ENCODE measurements at regions not wholly inside any gene's neighbourhood (a gene's known extent, or its start where the extent isn't known, plus 50 kb on each side); places are given as distances from the start of the nearest gene placed in this dataset.
A peak's percentile ranks its signal among the peaks of the same experiment; 100 is the strongest.

GRCh38 chrX:109840585-109840984, 107.5 kb upstream of the ACSL4 start:
- DNase-seq (ENCODE audit: extremely low spot score), result no peak
- POLR2A ChIA-PET, result no interaction called here
- TF ChIP-seq CTCF (IDR thresholded peaks at IDR 0.05; ENCODE audit: control extremely low read depth, extremely low read depth, low read depth, missing control alignments), result no peak
- CTCF ChIA-PET, result no interaction called here

- ChIA-PET POLR2A (no interaction called here), CTCF (interaction anchor here (0.8 to 6.0 kb wide), 4 partner anchors 8 to 45 kb away, joined by 3 to 30 read pairs (median 4); no protein-coding TSS in a partner anchor)
- TF ChIP-seq CTCF (IDR thresholded peaks at IDR 0.05; ENCODE audit: control extremely low read depth, extremely low read depth, low read depth, missing control alignments), result no peak
- no peak for DNase-seq (ENCODE audit: extremely low spot score)
Measured at GRCh38 chrX:109841257-109841656, 108.2 kb upstream of the ACSL4 start.

- TF ChIP-seq CTCF (IDR thresholded peaks at IDR 0.05; ENCODE audit: control extremely low read depth, extremely low read depth, low read depth, missing control alignments), result no peak
- no peak for DNase-seq (ENCODE audit: extremely low spot score)
- ChIA-PET CTCF (interaction anchor here (0.8 to 6.0 kb wide), 4 partner anchors 9 to 45 kb away, joined by 3 to 30 read pairs (median 4); no protein-coding TSS in a partner anchor), POLR2A (interaction anchor here (0.7 kb wide), 1 partner anchor 74 kb away, joined by 5 read pairs; no protein-coding TSS in a partner anchor)
Measured at GRCh38 chrX:109841869-109842579, 109.0 kb upstream of the ACSL4 start.

- ChIA-PET CTCF (interaction anchor here (1.3 to 6.0 kb wide), 4 partner anchors 15 to 130 kb away, joined by 3 to 30 read pairs (median 6); no protein-coding TSS in a partner anchor), POLR2A (interaction anchor here (0.7 kb wide), 1 partner anchor 74 kb away, joined by 5 read pairs; no protein-coding TSS in a partner anchor)
- no peak for TF ChIP-seq CTCF (IDR thresholded peaks at IDR 0.05; ENCODE audit: control extremely low read depth, extremely low read depth, low read depth, missing control alignments)
- DNase-seq (ENCODE audit: extremely low spot score), result no peak
Measured at GRCh38 chrX:109842611-109843010, 109.6 kb upstream of the ACSL4 start.

GRCh38 chrX:109843963-109844751, 111.1 kb upstream of the ACSL4 start:
- DNase-seq (ENCODE audit: extremely low spot score), result peak; percentile 28
- POLR2A ChIA-PET, result no interaction called here
- CTCF ChIA-PET, result interaction anchor here (0.9 to 6.0 kb wide), 3 partner anchors 13 to 131 kb away, joined by 3 to 30 read pairs (median 7); no protein-coding TSS in a partner anchor
- no peak for TF ChIP-seq CTCF (IDR thresholded peaks at IDR 0.05; ENCODE audit: control extremely low read depth, extremely low read depth, low read depth, missing control alignments)

GRCh38 chrX:109844986-109845385, 111.9 kb upstream of the ACSL4 start:
- POLR2A ChIA-PET, result no interaction called here
- DNase-seq (ENCODE audit: extremely low spot score), result no peak
- no peak for TF ChIP-seq CTCF (IDR thresholded peaks at IDR 0.05; ENCODE audit: control extremely low read depth, extremely low read depth, low read depth, missing control alignments)
- CTCF ChIA-PET, result interaction anchor here (2.1 to 6.0 kb wide), 2 partner anchors 12 to 132 kb away, joined by 7 to 30 read pairs; no protein-coding TSS in a partner anchor
